Fibroblast of the conjunctiva (primary cell): ENCODE measurements at regions not wholly inside any gene's neighbourhood (a gene's known extent, or its start where the extent isn't known, plus 50 kb on each side); places are given as distances from the start of the nearest gene placed in this dataset.
"Not testable (repeated sequence)": the region's sequence is repeated elsewhere in the genome, so short reads cannot be mapped to it uniquely, and the experiment has no call there.

Experiments
- DNase-seq: peaks from one replicate; pipeline ENCODE4 v3.0.0-alpha.2; 2010; ENCODE audit warnings: low read depth

DNA sequence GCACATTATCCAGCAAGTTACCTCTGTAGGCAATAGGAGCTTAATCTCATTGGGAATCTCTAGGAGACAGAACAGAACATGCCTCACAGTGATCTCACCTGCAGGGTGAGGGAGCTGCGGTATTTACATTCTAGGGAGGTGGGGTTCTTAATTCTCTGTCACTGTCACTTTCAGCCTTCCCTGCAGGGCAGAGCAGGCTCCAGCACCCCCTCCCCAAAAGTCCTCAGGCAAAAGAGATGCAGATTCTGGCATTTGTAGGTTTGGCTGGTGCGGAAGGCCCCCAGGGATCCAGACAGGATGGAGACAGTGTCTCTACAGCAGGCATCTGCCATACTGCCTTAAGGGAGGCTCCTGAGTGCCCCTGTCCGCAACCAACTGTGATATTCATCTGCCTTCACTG is 166.4 kb upstream of the ATP6AP2 start:
- DNase-seq, result no peak

DNA sequence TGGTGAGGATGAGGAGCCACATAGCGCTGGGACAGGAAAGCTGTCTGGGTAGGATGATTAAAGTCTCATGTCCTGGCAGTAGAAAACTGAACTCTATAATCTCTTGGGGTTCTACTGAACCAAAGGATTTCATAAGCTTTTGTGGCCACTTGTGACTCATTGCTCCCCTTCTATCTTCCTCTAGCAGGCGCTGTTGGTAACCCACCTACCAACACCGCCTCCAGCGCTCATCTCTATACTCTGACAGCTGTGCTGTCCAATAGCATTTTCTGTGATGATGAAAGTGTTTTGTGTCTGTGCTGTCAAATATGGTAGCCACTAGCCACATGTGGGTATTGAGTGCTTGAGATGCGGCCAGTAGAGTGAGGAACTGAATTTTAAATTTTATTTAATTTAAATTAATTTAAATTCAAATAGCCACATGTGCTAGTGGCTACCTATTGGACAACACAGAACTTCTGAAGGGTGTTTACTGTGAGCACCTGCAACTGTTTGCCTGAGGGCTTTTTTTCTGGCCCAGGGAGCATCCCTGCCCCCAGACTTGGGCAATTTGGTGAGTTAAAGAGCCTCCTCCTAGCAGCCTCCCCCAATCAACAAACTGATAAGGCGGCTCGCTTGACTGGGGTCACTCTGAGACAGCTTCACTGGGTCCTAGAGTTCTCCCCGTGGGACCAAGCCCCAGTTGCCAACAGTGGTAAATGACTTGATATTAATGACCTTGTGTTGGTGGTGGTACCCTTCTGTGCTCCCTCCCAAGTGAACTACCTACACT is 169.2 kb upstream of the ATP6AP2 start:
- no peak for DNase-seq

DNA sequence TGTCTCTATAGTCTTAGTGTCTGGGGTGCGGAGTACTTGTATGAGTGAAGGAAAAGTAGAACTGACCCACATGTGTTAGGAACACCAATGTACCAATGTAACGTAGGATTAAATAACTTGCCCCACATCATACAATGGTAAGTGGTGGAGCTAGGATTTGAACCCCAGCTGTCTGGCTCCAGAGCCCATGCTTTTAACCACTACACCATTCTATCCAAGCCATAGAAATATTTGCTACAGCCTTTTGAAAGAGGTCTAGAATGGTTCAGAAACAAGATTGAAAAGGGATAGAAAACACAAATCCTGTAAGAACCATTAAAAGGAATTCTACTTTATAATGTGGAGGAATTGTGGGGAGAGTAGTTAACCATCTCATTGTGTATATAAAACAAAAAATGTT is 169.9 kb upstream of the ATP6AP2 start:
- no peak for DNase-seq

- no peak for DNase-seq
These were observed 174.4 kb upstream of the ATP6AP2 start for GRCh38 chrX:40406330-40406859.

- DNase-seq, result no peak
These were observed 175.4 kb upstream of the ATP6AP2 start for GRCh38 chrX:40405399-40405798.

- no peak for DNase-seq
These were observed 177.0 kb upstream of the ATP6AP2 start for GRCh38 chrX:40403757-40404156.

GRCh38 chrX:40402831-40403533 is 177.8 kb upstream of the ATP6AP2 start:
- peak; percentile 6 for DNase-seq

GRCh38 chrX:40395102-40395501 is 185.7 kb upstream of the ATP6AP2 start:
- no peak for DNase-seq

GRCh38 chrX:40394302-40394701 is 186.5 kb upstream of the ATP6AP2 start:
- DNase-seq, result no peak

DNA sequence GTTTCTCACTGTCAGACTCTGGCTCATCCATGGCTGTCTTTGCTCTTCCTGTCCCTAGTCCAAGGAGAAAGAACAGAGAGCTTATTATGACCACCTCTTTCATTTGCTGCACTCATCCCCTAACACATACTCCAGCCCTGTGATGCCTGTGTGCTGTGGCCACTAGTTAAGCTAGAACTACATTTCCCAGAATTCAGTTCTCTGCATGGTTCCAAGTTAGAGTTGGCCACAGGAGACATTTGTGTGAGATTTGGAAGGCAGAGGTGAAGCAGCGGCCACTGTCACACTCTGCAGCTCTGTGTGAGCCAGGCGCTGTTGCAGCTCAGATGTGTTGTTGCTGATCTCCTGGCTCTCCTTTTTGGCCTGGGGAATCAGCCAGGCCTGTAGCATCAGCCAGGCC is 188.2 kb upstream of the ATP6AP2 start:
- DNase-seq, result no peak

DNA sequence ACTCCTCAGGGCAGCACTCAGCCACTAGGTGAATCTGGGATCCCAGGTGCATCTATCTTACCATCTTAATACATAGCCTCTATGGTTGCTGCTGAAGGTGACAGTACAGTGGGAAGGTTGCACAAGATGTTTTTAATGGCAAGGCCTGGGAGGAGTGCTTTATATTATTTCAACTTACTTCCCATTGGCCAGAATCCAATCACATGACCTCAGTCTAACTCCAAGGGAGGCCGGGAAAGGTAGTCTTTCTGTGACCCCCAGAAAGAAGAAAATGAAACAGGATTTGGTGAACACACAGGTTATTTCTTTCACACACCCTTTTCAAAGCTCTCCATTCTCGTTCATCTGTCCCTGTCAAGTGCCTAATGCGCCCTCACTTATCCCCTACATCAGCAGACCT is 189.1 kb upstream of the ATP6AP2 start:
- no peak for DNase-seq

GRCh38 chrX:40389555-40389954 is 191.2 kb upstream of the ATP6AP2 start:
- no peak for DNase-seq

GRCh38 chrX:40388441-40388840 is 192.3 kb upstream of the ATP6AP2 start:
- DNase-seq, result no peak

- not testable (repeated sequence) for DNase-seq
These were observed 192.9 kb upstream of the ATP6AP2 start for GRCh38 chrX:40387869-40388268.

GRCh38 chrX:40387311-40387710 is 193.5 kb upstream of the ATP6AP2 start:
- DNase-seq, result not testable (repeated sequence)

DNA sequence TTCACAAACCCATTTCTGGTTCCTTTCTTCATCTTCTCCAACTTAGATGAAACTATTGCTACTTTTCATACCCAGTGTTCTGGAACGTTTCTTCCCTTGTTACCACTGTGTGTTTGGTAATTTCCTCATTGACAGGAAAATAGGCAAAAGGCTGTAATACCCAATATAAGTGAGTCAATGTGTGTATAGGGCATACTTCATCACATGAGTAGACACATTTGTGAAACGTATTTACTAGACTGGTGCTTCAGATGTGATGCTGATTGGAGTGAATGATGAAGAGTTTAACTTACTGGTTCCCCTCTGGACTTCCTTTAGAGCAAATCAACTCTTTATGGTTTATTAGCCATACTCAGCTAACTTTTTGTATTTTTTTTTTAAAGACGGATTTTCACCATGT is 195.1 kb upstream of the ATP6AP2 start:
- no peak for DNase-seq

DNA sequence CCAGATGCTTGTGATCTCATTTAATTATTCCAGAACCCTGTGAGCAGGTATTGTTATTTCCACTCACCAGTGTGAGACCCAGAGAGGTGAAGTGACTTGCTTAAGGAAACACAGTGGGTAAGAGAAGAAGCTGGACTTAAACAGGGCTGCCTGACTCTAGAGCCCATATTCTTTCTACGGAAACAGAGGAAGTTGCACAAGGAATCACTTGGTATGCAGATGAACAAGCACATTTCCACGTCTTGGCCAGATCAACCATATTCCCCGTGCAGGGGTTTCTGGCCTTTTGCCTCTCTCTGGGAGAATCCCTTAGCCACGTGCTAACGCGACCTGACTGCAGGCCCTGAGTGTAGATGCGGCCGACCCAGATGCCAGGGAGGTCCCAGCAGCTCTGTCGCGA is 195.5 kb upstream of the ATP6AP2 start:
- no peak for DNase-seq

DNA sequence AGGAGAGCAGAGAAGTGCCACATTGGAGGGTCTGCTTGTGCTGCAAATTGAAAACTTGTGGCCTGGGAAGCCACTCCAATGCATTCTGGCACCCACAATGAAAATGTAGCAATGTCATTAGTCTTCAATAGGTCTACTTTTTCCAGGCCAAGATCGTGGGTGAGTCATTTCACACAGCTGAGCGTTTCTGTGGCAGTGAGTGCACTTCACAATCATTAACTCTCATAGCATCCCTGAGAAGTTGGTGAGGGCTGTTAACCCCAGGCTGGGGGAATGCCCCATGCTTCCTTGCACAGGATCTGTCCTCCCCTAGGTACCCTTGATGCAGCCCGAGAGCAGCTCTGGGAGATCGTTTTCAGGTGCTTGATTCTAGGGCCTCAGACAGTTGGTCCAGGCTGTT is 196.8 kb upstream of the ATP6AP2 start:
- DNase-seq, result no peak

- no peak for DNase-seq
These were observed 197.4 kb upstream of the ATP6AP2 start for GRCh38 chrX:40383360-40383759.

- no peak for DNase-seq
These were observed 199.9 kb upstream of the ATP6AP2 start for GRCh38 chrX:40380655-40381488.

GRCh38 chrX:40377684-40378083 is 203.1 kb upstream of the ATP6AP2 start:
- no peak for DNase-seq

- no peak for DNase-seq
These were observed 206.3 kb upstream of the ATP6AP2 start for GRCh38 chrX:40374486-40374885.

GRCh38 chrX:40373641-40374040 is 207.1 kb upstream of the ATP6AP2 start:
- no peak for DNase-seq
